AG09319 (cell line): ENCODE measurements at regions not wholly inside any gene's neighbourhood (a gene's known extent, or its start where the extent isn't known, plus 50 kb on each side); places are given as distances from the start of the nearest gene placed in this dataset.

Experiments used
- DNase-seq: peaks from one replicate; pipeline ENCODE4 v3.0.0-alpha.2; 2010; ENCODE audit warnings: low read depth; ENCODE audit errors: extremely low read depth
- CTCF ChIP-seq: IDR thresholded peaks from 2 replicates; pipeline ENCODE4 v1.5.1; 2011; ENCODE audit warnings: low read depth, mild to moderate bottlenecking, inconsistent platforms, low read length, moderate library complexity

GRCh38 chr17:83144421-83145357 lies 65.3 kb downstream of the METRNL start:
- no peak for TF ChIP-seq CTCF
- DNase-seq = peak; percentile 60

- no peak for TF ChIP-seq CTCF
- DNase-seq = no peak
These were observed 65.9 kb downstream of the METRNL start for GRCh38 chr17:83145358-83145738.

GRCh38 chr17:83145831-83146230 lies 66.4 kb downstream of the METRNL start:
- no peak for DNase-seq
- TF ChIP-seq CTCF = no peak

- no peak for DNase-seq
- TF ChIP-seq CTCF = no peak
These were observed 66.9 kb downstream of the METRNL start for GRCh38 chr17:83146347-83146746.

GRCh38 chr17:83147280-83147679 lies 67.9 kb downstream of the METRNL start:
- no peak for DNase-seq
- TF ChIP-seq CTCF = no peak

GRCh38 chr17:83148317-83149028 lies 69.1 kb downstream of the METRNL start:
- no peak for DNase-seq
- TF ChIP-seq CTCF = no peak

- TF ChIP-seq CTCF = no peak
- no peak for DNase-seq
These were observed 69.8 kb downstream of the METRNL start for GRCh38 chr17:83149029-83149725.
